HG03159 (cell line): ENCODE measurements at regions not wholly inside any gene's neighbourhood (a gene's known extent, or its start where the extent isn't known, plus 50 kb on each side); places are given as distances from the start of the nearest gene placed in this dataset.
"Not testable (repeated sequence)": the region's sequence is repeated elsewhere in the genome, so short reads cannot be mapped to it uniquely, and the experiment has no call there.

ENCODE experiments used
- ATAC-seq: cut with Tn5 transposase; IDR thresholded peaks from one replicate; pipeline ENCODE4 v1.9.1; 2021; ENCODE audit warnings: mild to moderate bottlenecking, moderate library complexity; ENCODE audit not compliant: unreplicated experiment

- no peak for ATAC-seq
These were observed 430.5 kb upstream of the EPHA7 start for GRCh38 chr6:93849857-93850256.

- no peak for ATAC-seq
These were observed 428.8 kb upstream of the EPHA7 start for GRCh38 chr6:93848031-93848742.

- ATAC-seq = no peak
These were observed 422.8 kb upstream of the EPHA7 start for GRCh38 chr6:93842178-93842577.

- not testable (repeated sequence) for ATAC-seq
These were observed 416.2 kb upstream of the EPHA7 start for GRCh38 chr6:93835451-93836145.

GRCh38 chr6:93835026-93835425, 415.7 kb upstream of the EPHA7 start:
- not testable (repeated sequence) for ATAC-seq

- not testable (repeated sequence) for ATAC-seq
These were observed 414.0 kb upstream of the EPHA7 start for GRCh38 chr6:93833326-93833725.

GRCh38 chr6:93829757-93830156, 410.4 kb upstream of the EPHA7 start:
- ATAC-seq = not testable (repeated sequence)

- ATAC-seq = no peak
These were observed 409.6 kb upstream of the EPHA7 start for GRCh38 chr6:93829009-93829408.

- no peak for ATAC-seq
These were observed 409.2 kb upstream of the EPHA7 start for GRCh38 chr6:93828553-93828952.

GRCh38 chr6:93827728-93828127, 408.4 kb upstream of the EPHA7 start:
- no peak for ATAC-seq

- no peak for ATAC-seq
These were observed 406.6 kb upstream of the EPHA7 start for GRCh38 chr6:93825950-93826349.

- ATAC-seq = no peak
These were observed 404.1 kb upstream of the EPHA7 start for GRCh38 chr6:93823489-93823888.

GRCh38 chr6:93822434-93823265, 403.3 kb upstream of the EPHA7 start:
- ATAC-seq = no peak

- no peak for ATAC-seq
These were observed 402.6 kb upstream of the EPHA7 start for GRCh38 chr6:93821953-93822352.

- no peak for ATAC-seq
These were observed 401.2 kb upstream of the EPHA7 start for GRCh38 chr6:93820465-93821082.

GRCh38 chr6:93819189-93819588, 399.8 kb upstream of the EPHA7 start:
- ATAC-seq = no peak

- no peak for ATAC-seq
These were observed 398.6 kb upstream of the EPHA7 start for GRCh38 chr6:93817937-93818336.

GRCh38 chr6:93806409-93807270, 387.3 kb upstream of the EPHA7 start:
- no peak for ATAC-seq

- ATAC-seq = no peak
These were observed 381.9 kb upstream of the EPHA7 start for GRCh38 chr6:93801101-93801847.

GRCh38 chr6:93799226-93799625, 379.9 kb upstream of the EPHA7 start:
- no peak for ATAC-seq
